ENCODE measurements at regions not wholly inside any gene's neighbourhood (a gene's known extent, or its start where the extent isn't known, plus 50 kb on each side); places are given as distances from the start of the nearest gene placed in this dataset.

GRCh38 chr5:145632701-145633100 is 202.4 kb downstream of the PRELID2 start:
- no peak for TF ChIP-seq CTCF (IDR thresholded peaks at IDR 0.05)
- TF ChIP-seq ZFX (IDR thresholded peaks at IDR 0.05; ENCODE audit: borderline replicate concordance): no peak

Data from 22Rv1 (cell line).